GM18870 (cell line): ENCODE measurements at regions not wholly inside any gene's neighbourhood (a gene's known extent, or its start where the extent isn't known, plus 50 kb on each side); places are given as distances from the start of the nearest gene placed in this dataset.

Experiments
- ATAC-seq: cut with Tn5 transposase; IDR thresholded peaks from one replicate; pipeline ENCODE4 v1.9.1; 2021; ENCODE audit warnings: moderate library complexity; ENCODE audit not compliant: unreplicated experiment

GRCh38 chr5:4100739-4101138 is 505.1 kb downstream of the IRX1 start:
- ATAC-seq = no peak

GRCh38 chr5:4101189-4101588 is 505.6 kb downstream of the IRX1 start:
- ATAC-seq = no peak

GRCh38 chr5:4104831-4105597 is 509.4 kb downstream of the IRX1 start:
- ATAC-seq = no peak

GRCh38 chr5:4108690-4109089 is 513.1 kb downstream of the IRX1 start:
- ATAC-seq = no peak

GRCh38 chr5:4113426-4113825 is 517.8 kb downstream of the IRX1 start:
- no peak for ATAC-seq

- no peak for ATAC-seq
Measured at GRCh38 chr5:4113905-4114304, 518.3 kb downstream of the IRX1 start.

GRCh38 chr5:4114452-4114851 is 518.8 kb downstream of the IRX1 start:
- no peak for ATAC-seq

- ATAC-seq = no peak
Measured at GRCh38 chr5:4116834-4117233, 521.2 kb downstream of the IRX1 start.

- no peak for ATAC-seq
Measured at GRCh38 chr5:4124221-4124970, 528.8 kb downstream of the IRX1 start.

GRCh38 chr5:4128994-4129393 is 533.4 kb downstream of the IRX1 start:
- no peak for ATAC-seq

- no peak for ATAC-seq
Measured at GRCh38 chr5:4129523-4129922, 533.9 kb downstream of the IRX1 start.

GRCh38 chr5:4130819-4131218 is 535.2 kb downstream of the IRX1 start:
- ATAC-seq = no peak

- ATAC-seq = no peak
Measured at GRCh38 chr5:4137781-4138180, 542.1 kb downstream of the IRX1 start.

GRCh38 chr5:4142842-4143241 is 547.2 kb downstream of the IRX1 start:
- no peak for ATAC-seq

- no peak for ATAC-seq
Measured at GRCh38 chr5:4144411-4145007, 548.9 kb downstream of the IRX1 start.

- no peak for ATAC-seq
Measured at GRCh38 chr5:4145511-4145910, 549.9 kb downstream of the IRX1 start.

- ATAC-seq = no peak
Measured at GRCh38 chr5:4148009-4148408, 552.4 kb downstream of the IRX1 start.

- ATAC-seq = no peak
Measured at GRCh38 chr5:4150067-4150466, 554.4 kb downstream of the IRX1 start.

GRCh38 chr5:4156153-4156552 is 560.5 kb downstream of the IRX1 start:
- no peak for ATAC-seq

GRCh38 chr5:4156889-4157288 is 561.3 kb downstream of the IRX1 start:
- no peak for ATAC-seq

GRCh38 chr5:4158750-4159447 is 563.3 kb downstream of the IRX1 start:
- ATAC-seq = no peak
